ENCODE measurements at regions not wholly inside any gene's neighbourhood (a gene's known extent, or its start where the extent isn't known, plus 50 kb on each side); places are given as distances from the start of the nearest gene placed in this dataset.

DNA sequence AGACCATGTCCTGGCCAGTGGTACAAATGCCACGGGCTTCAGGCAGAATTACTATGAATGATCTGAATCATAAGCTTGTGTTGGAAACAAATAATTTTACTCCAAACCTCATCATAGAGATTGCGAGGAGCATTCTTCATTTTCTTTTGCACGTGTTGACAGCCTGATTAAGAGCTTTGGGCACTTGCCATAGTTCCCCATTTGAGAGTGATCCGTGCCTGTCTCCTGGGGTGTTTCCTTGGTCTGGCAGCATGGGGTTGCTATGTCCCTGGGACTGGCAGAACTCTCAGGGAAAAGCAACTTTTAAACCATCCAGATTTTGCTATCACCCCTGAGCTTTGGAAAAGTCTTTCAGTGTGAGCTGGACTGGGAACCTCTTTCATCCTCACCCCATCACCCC lies 54.3 kb upstream of the KCNJ6 start:
- in situ Hi-C loops (cut with MboI; ENCODE audit: low sequenced_read_pairs) = no loop called here
- Histone ChIP-seq H3K27me3 (ENCODE audit: control insufficient read depth, insufficient read depth, low read length) (peaks cover 26% of the 10 kb centered on the region), H3K18ac (ENCODE audit: low read depth, low read length) (no peak overlapping the region), H3K9me1 (ENCODE audit: insufficient read depth, low read length) (no peaks in the 10 kb centered on the region), H2AFZ (replicated peaks; ENCODE audit: low read length, poor library complexity) (no peak overlapping the region), H2BK15ac (ENCODE audit: low read depth, low read length) (no peak overlapping the region), H2BK120ac (ENCODE audit: low read depth, low read length) (no peak overlapping the region), H2AK9ac (replicated peaks; ENCODE audit: low read depth, low read length, poor library complexity) (no peak overlapping the region), H3K27ac (ENCODE audit: insufficient read depth, low read length) (no peak overlapping the region), H3K79me1 (ENCODE audit: low read depth in 1 of 2, low read length in 2 of 2) (no peaks in the 10 kb centered on the region), H3K9ac (ENCODE audit: low read depth, low read length) (no peak overlapping the region), H3K56ac (ENCODE audit: extremely low read depth, insufficient read depth, low read length) (no peak overlapping the region), H3K4ac (ENCODE audit: low read depth, low read length) (no peak overlapping the region), H3K4me1 (ENCODE audit: control insufficient read depth, insufficient read depth, low read length) (no peaks in the 10 kb centered on the region), H3K14ac (replicated peaks; ENCODE audit: low read depth, low read length) (no peak overlapping the region), H4K5ac (ENCODE audit: low read depth, low read length) (no peak overlapping the region), H4K91ac (ENCODE audit: insufficient read depth, low read depth, low read length) (no peak overlapping the region), H3K4me3 (ENCODE audit: insufficient read depth, low read depth, low read length) (no peak overlapping the region), H3K9me3 (ENCODE audit: control insufficient read depth, insufficient read depth, low read length) (no peaks in the 10 kb centered on the region), H2BK20ac (ENCODE audit: low read depth, low read length) (no peak overlapping the region), H3K36me3 (ENCODE audit: control insufficient read depth, insufficient read depth, low read length) (no peaks in the 10 kb centered on the region), H2AK5ac (ENCODE audit: low read depth, low read length) (no peak overlapping the region), H4K8ac (ENCODE audit: low read depth in 2 of 2, low read length in 2 of 2) (no peak overlapping the region), H3K23ac (ENCODE audit: low read depth, low read length) (no peak overlapping the region), H3K4me2 (ENCODE audit: low read depth, low read length) (no peak overlapping the region), H2BK5ac (ENCODE audit: low read depth, low read length, poor library complexity, severe bottlenecking) (no peak overlapping the region), H4K20me1 (ENCODE audit: insufficient read depth, low read length) (no peaks in the 10 kb centered on the region)
- DNase-seq (no peak), ATAC-seq (ENCODE audit: low read depth) (no peak)
- intact Hi-C loops (cut with micrococcal nuclease) = no loop called here
- BruUV-seq (replicated peaks) = no TSS peak
- POLR2A ChIA-PET (ENCODE audit: unreplicated experiment) = no interaction called here
- CTCF ChIA-PET = no interaction called here
- no CpG with 5 or more reads among the region's 4 CpGs for WGBS, 2 experiments (ENCODE audit: extremely low coverage in 2 of 2, insufficient read length in 1 of 2)
- dilution Hi-C loops (cut with HindIII; ENCODE audit: low sequenced_read_pairs, unreplicated experiment) = no loop called here
- TF ChIP-seq NFE2L2 (IDR thresholded peaks at IDR 0.05; ENCODE audit: low read depth, low read length) (no peak), RCOR1 (IDR thresholded peaks at IDR 0.05; ENCODE audit: insufficient replicate concordance, low read length) (no peak), POLR2A (IDR thresholded peaks at IDR 0.05; ENCODE audit: low read depth, low read length) (no peak), FOS (IDR thresholded peaks at IDR 0.05; ENCODE audit: low read depth, low read length) (no peak), MAZ (IDR thresholded peaks at IDR 0.05; ENCODE audit: borderline replicate concordance, low read depth, low read length) (no peak), ELK1 (IDR thresholded peaks at IDR 0.05; ENCODE audit: borderline replicate concordance, low read depth, low read length) (no peak), SMC3 (IDR thresholded peaks at IDR 0.05; ENCODE audit: low read depth, low read length) (no peak), MAFK (IDR thresholded peaks at IDR 0.05; ENCODE audit: low read depth, low read length) (no peak), RAD21 (IDR thresholded peaks at IDR 0.05; ENCODE audit: low read length) (no peak), CHD1 (IDR thresholded peaks at IDR 0.05; ENCODE audit: low read depth, low read length) (no peak)
- TF ChIP-seq, protein P1, sequence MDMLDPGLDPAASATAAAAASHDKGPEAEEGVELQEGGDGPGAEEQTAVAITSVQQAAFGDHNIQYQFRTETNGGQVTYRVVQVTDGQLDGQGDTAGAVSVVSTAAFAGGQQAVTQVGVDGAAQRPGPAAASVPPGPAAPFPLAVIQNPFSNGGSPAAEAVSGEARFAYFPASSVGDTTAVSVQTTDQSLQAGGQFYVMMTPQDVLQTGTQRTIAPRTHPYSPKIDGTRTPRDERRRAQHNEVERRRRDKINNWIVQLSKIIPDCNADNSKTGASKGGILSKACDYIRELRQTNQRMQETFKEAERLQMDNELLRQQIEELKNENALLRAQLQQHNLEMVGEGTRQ (IDR thresholded peaks at IDR 0.05; ENCODE audit: low read depth, low read length) = no peak

Measured in IMR-90 (cell line).